ENCODE measurements at regions not wholly inside any gene's neighbourhood (a gene's known extent, or its start where the extent isn't known, plus 50 kb on each side); places are given as distances from the start of the nearest gene placed in this dataset.

- ATAC-seq, result no peak
- TF ChIP-seq ZNF565 (CRISPR knock-in tag; conservative IDR thresholded peaks at IDR 0.05; ENCODE audit: low read depth), result no peak
- no peak for TF ChIP-seq ZNF70 (CRISPR knock-in tag; IDR thresholded peaks at IDR 0.05)
- TF ChIP-seq, protein P1, sequence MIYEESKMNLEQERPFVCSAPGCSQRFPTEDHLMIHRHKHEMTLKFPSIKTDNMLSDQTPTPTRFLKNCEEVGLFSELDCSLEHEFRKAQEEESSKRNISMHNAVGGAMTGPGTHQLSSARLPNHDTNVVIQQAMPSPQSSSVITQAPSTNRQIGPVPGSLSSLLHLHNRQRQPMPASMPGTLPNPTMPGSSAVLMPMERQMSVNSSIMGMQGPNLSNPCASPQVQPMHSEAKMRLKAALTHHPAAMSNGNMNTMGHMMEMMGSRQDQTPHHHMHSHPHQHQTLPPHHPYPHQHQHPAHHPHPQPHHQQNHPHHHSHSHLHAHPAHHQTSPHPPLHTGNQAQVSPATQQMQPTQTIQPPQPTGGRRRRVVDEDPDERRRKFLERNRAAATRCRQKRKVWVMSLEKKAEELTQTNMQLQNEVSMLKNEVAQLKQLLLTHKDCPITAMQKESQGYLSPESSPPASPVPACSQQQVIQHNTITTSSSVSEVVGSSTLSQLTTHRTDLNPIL (CRISPR knock-in tag; IDR thresholded peaks at IDR 0.05; ENCODE audit: low read depth), result no peak
- TF ChIP-seq TSHZ2 (CRISPR knock-in tag; IDR thresholded peaks at IDR 0.05), result no peak
- TF ChIP-seq ESRRG (CRISPR knock-in tag; IDR thresholded peaks at IDR 0.05), result no peak
- no peak for TF ChIP-seq TCF4 (CRISPR knock-in tag; IDR thresholded peaks at IDR 0.05; ENCODE audit: borderline replicate concordance)
- no peak for TF ChIP-seq ARNTL (CRISPR knock-in tag; IDR thresholded peaks at IDR 0.05; ENCODE audit: borderline replicate concordance, low read depth)
- TF ChIP-seq ZC3H10 (CRISPR knock-in tag; IDR thresholded peaks at IDR 0.05), result no peak
- no peak for TF ChIP-seq PATZ1 (CRISPR knock-in tag; IDR thresholded peaks at IDR 0.05; ENCODE audit: borderline replicate concordance)
- no peak for TF ChIP-seq CSDC2 (CRISPR knock-in tag; IDR thresholded peaks at IDR 0.05)
- no peak for TF ChIP-seq TOX (CRISPR knock-in tag; IDR thresholded peaks at IDR 0.05; ENCODE audit: borderline replicate concordance)
- TF ChIP-seq OSR1 (CRISPR knock-in tag; IDR thresholded peaks at IDR 0.05), result no peak
- TF ChIP-seq ZFP30 (CRISPR knock-in tag; IDR thresholded peaks at IDR 0.05), result no peak
- TF ChIP-seq PPARA (CRISPR knock-in tag; IDR thresholded peaks at IDR 0.05; ENCODE audit: borderline replicate concordance), result no peak
- no peak for TF ChIP-seq ISL1 (CRISPR knock-in tag; IDR thresholded peaks at IDR 0.05)
- TF ChIP-seq, protein P2, sequence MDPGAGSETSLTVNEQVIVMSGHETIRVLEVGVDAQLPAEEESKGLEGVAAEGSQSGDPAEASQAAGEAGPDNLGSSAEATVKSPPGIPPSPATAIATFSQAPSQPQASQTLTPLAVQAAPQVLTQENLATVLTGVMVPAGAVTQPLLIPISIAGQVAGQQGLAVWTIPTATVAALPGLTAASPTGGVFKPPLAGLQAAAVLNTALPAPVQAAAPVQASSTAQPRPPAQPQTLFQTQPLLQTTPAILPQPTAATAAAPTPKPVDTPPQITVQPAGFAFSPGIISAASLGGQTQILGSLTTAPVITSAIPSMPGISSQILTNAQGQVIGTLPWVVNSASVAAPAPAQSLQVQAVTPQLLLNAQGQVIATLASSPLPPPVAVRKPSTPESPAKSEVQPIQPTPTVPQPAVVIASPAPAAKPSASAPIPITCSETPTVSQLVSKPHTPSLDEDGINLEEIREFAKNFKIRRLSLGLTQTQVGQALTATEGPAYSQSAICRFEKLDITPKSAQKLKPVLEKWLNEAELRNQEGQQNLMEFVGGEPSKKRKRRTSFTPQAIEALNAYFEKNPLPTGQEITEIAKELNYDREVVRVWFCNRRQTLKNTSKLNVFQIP (CRISPR knock-in tag; IDR thresholded peaks at IDR 0.05; ENCODE audit: borderline replicate concordance, low read depth), result no peak
- no peak for TF ChIP-seq ZNF8 (CRISPR knock-in tag; IDR thresholded peaks at IDR 0.05)
- no peak for TF ChIP-seq GLIS3 (CRISPR knock-in tag; IDR thresholded peaks at IDR 0.05)
Measured at GRCh38 chr4:31026256-31026655, 306.1 kb downstream of the PCDH7 start.

GRCh38 chr4:31034550-31034949 lies 314.4 kb downstream of the PCDH7 start:
- no peak for TF ChIP-seq ISL1 (CRISPR knock-in tag; IDR thresholded peaks at IDR 0.05)
- TF ChIP-seq ESRRG (CRISPR knock-in tag; IDR thresholded peaks at IDR 0.05), result no peak
- no peak for TF ChIP-seq BACH2 (CRISPR knock-in tag; IDR thresholded peaks at IDR 0.05; ENCODE audit: borderline replicate concordance)
- TF ChIP-seq PATZ1 (CRISPR knock-in tag; IDR thresholded peaks at IDR 0.05; ENCODE audit: borderline replicate concordance), result no peak
- no peak for TF ChIP-seq ZNF70 (CRISPR knock-in tag; IDR thresholded peaks at IDR 0.05)
- TF ChIP-seq RARB (CRISPR knock-in tag; IDR thresholded peaks at IDR 0.05), result no peak
- no peak for TF ChIP-seq SNAI2 (CRISPR knock-in tag; IDR thresholded peaks at IDR 0.05)
- TF ChIP-seq ARNTL (CRISPR knock-in tag; IDR thresholded peaks at IDR 0.05; ENCODE audit: borderline replicate concordance, low read depth), result no peak
- no peak for TF ChIP-seq ZFP30 (CRISPR knock-in tag; IDR thresholded peaks at IDR 0.05)
- TF ChIP-seq ZNF565 (CRISPR knock-in tag; conservative IDR thresholded peaks at IDR 0.05; ENCODE audit: low read depth), result no peak
- TF ChIP-seq, protein P3, sequence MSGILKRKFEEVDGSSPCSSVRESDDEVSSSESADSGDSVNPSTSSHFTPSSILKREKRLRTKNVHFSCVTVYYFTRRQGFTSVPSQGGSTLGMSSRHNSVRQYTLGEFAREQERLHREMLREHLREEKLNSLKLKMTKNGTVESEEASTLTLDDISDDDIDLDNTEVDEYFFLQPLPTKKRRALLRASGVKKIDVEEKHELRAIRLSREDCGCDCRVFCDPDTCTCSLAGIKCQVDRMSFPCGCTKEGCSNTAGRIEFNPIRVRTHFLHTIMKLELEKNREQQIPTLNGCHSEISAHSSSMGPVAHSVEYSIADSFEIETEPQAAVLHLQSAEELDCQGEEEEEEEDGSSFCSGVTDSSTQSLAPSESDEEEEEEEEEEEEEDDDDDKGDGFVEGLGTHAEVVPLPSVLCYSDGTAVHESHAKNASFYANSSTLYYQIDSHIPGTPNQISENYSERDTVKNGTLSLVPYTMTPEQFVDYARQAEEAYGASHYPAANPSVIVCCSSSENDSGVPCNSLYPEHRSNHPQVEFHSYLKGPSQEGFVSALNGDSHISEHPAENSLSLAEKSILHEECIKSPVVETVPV (CRISPR knock-in tag; IDR thresholded peaks at IDR 0.05), result no peak
- TF ChIP-seq CSDC2 (CRISPR knock-in tag; IDR thresholded peaks at IDR 0.05), result no peak
- TF ChIP-seq ZNF8 (CRISPR knock-in tag; IDR thresholded peaks at IDR 0.05), result no peak
- ATAC-seq, result no peak

All from SK-N-SH treated with all-trans-retinoic acid at 6 μM for 48 hours (cell line).